Gastrocnemius medialis (tissue), 4 donors: ENCODE measurements at regions not wholly inside any gene's neighbourhood (a gene's known extent, or its start where the extent isn't known, plus 50 kb on each side); places are given as distances from the start of the nearest gene placed in this dataset.

Source experiments
- ATAC-seq, 2 donors: fragments of 150-250 bp; one replicate each; pipeline ENCODE4 v1.9.1; 2016
- DNase-seq, 2 donors: peaks; one replicate each; pipeline ENCODE4 v3.0.0-alpha.2; 2019
- H3K27ac ChIP-seq, 4 donors: fragments of 200-600 bp; sonication (generic); 1 replicate in 1 of 4; 2 replicates in 3 of 4; pipeline ENCODE4 v1.5.1; 2016 to 2018; ENCODE audit warnings: mild to moderate bottlenecking in 2 of 4, moderate library complexity in 1 of 4
- H3K27me3 ChIP-seq, 3 donors: fragments of 200-600 bp; sonication (generic) in 2 of 3; 1 replicate in 1 of 3; 2 replicates in 2 of 3; pipeline versions ENCODE4 v1.5.1 to v1.6.0; 2016 to 2019; ENCODE audit warnings: mild to moderate bottlenecking in 1 of 3, moderate library complexity in 1 of 3
- H3K36me3 ChIP-seq, 2 donors: fragments of 200-600 bp; sonication (generic) in 1 of 2; one replicate each; pipeline ENCODE4 v1.5.1; 2017 to 2018
- H3K4me1 ChIP-seq, 2 donors: fragments of 200-600 bp; sonication (generic) in 1 of 2; one replicate each; pipeline ENCODE4 v1.5.1; 2016 to 2017; ENCODE audit warnings: mild to moderate bottlenecking in 2 of 2
- H3K4me3 ChIP-seq, 4 donors: fragments of 200-600 bp; sonication (generic) in 3 of 4; 1 replicate in 1 of 4; 2 replicates in 3 of 4; pipeline ENCODE4 v1.5.1; 2016 to 2019; ENCODE audit warnings: mild to moderate bottlenecking in 2 of 4
- H3K9me3 ChIP-seq, 3 donors: fragments of 200-600 bp; sonication (generic) in 2 of 3; 1 replicate in 1 of 3; 2 replicates in 2 of 3; pipeline ENCODE4 v1.5.1; 2016 to 2019
- CTCF ChIP-seq, 5 experiments: fragments of 450-650 bp in 3 of 5; fragments of 200-600 bp in 2 of 5; sonication (generic) in 2 of 5; IDR thresholded peaks in 4 of 5; conservative IDR thresholded peaks in 1 of 5; 1 replicate in 4 of 5; 2 replicates in 1 of 5; pipeline ENCODE4 v1.5.1; 2016 to 2019; ENCODE audit warnings: antibody characterized with exemption in 5 of 5, mild to moderate bottlenecking in 3 of 5, moderate library complexity in 3 of 5
- POLR2A ChIP-seq, 2 donors: fragments of 450-650 bp; IDR thresholded peaks; one replicate each; pipeline ENCODE4 v1.6.1; 2017; ENCODE audit warnings: antibody characterized with exemption in 2 of 2, mild to moderate bottlenecking in 2 of 2, moderate library complexity in 2 of 2
- in situ Hi-C, 4 donors: fragments of 200-750 bp; cut with MboI; loops; one replicate each; pipeline versions ENCODE4 v1.15.0 to v1.8.0; 2017; ENCODE audit warnings: low sequenced_read_pairs in 4 of 4
- intact Hi-C: fragments of 100-400 bp; cut with DNase I; formaldehyde crosslinking; loops from one replicate; pipeline ENCODE4 v1.15.1; 2023; ENCODE audit warnings: low total_unique reads

DNA sequence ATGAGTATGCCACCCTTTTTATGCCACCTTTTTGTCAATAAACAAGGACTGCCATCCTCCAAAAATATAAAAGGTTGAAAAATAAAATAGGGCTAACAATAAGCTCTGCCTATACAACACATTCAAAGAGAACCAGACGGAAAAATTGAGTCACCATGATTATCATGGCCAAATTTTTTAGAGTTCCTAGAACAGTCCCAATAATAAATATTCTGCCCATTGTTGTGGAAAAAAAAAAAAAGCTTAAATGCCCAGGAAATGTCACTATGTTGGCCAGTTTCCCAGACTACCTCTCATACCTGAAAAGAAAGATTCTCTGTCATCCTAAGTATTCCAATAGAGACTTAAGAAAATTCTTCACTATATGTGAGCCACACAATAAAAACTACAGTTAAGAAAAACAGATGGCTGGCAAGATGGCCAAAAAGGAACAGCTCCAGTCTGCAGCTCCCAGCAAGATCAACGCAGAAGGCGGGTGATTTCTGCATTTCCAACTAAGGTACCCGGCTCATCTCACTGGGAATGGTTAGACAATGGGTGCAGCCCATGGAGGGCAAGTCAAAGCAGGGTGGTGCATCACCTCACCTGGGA lies 149.0 kb downstream of the TMEM161B start:
- Histone ChIP-seq H3K27me3 (no peaks in the 10 kb centered on the region), H3K9me3 (no peaks in the 10 kb centered on the region), H3K36me3 (no peaks in the 10 kb centered on the region), H3K4me1 (no peaks in the 10 kb centered on the region), H3K4me3 (no peak overlapping the region), H3K27ac (no peak overlapping the region)
- intact Hi-C loops: no loop called here
- TF ChIP-seq POLR2A (IDR thresholded peaks at IDR 0.05) (no peak), CTCF (IDR thresholded peaks at IDR 0.05 in 4 of 5, conservative IDR thresholded peaks at IDR 0.05 in 1 of 5) (no peak)
- ATAC-seq (no peak), DNase-seq (no peak)
- in situ Hi-C loops: no loop called here

DNA sequence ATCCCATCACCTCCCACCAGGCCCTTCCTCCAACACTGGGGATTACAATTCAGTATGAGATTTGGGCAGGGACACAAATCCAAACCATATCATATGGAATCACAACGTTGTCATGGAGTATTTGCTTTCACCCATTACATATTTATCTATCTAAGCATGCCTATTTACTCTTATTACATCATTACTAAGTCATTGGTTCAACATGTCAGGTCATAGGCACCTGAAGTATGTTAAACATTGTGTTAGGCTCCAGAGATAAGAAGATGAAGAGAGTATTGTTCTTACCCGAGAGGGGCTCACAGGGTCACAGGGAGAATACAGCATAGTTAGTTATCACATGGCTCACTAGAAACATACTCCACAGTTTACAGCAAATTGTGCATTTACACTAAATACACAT lies 150.5 kb downstream of the TMEM161B start:
- H3K27me3 ChIP-seq: no peaks in the 10 kb centered on the region

GRCh38 chr5:88117546-88117945 lies 151.1 kb downstream of the TMEM161B start:
- intact Hi-C loops: no loop called here
- Histone ChIP-seq H3K36me3 (no peaks in the 10 kb centered on the region), H3K27ac (no peak overlapping the region), H3K9me3 (no peaks in the 10 kb centered on the region), H3K4me1 (no peaks in the 10 kb centered on the region), H3K27me3 (no peaks in the 10 kb centered on the region), H3K4me3 (no peak overlapping the region)
- no peak for DNase-seq
- ATAC-seq: no peak
- no peak for TF ChIP-seq CTCF (IDR thresholded peaks at IDR 0.05 in 4 of 5, conservative IDR thresholded peaks at IDR 0.05 in 1 of 5)
- TF ChIP-seq POLR2A (IDR thresholded peaks at IDR 0.05): no peak
- in situ Hi-C loops: no loop called here

More for the DNA sequence above, 150.5 kb downstream of the TMEM161B start:
- no peaks in the 10 kb centered on the region for H3K9me3 ChIP-seq
- DNase-seq (no peak), ATAC-seq (no peak)
- intact Hi-C loops (no loop called here), in situ Hi-C loops (no loop called here)
- TF ChIP-seq POLR2A (IDR thresholded peaks at IDR 0.05) (no peak), CTCF (IDR thresholded peaks at IDR 0.05 in 4 of 5, conservative IDR thresholded peaks at IDR 0.05 in 1 of 5) (no peak)
- H3K36me3 ChIP-seq: no peaks in the 10 kb centered on the region
- H3K4me1 ChIP-seq: no peaks in the 10 kb centered on the region
- no peak overlapping the region for H3K4me3 ChIP-seq
- H3K27ac ChIP-seq: no peak overlapping the region

GRCh38 chr5:88116396-88116795 lies 152.2 kb downstream of the TMEM161B start:
- no peak for TF ChIP-seq CTCF (IDR thresholded peaks at IDR 0.05 in 4 of 5, conservative IDR thresholded peaks at IDR 0.05 in 1 of 5)
- TF ChIP-seq POLR2A (IDR thresholded peaks at IDR 0.05): no peak
- H3K27ac ChIP-seq: no peak overlapping the region
- H3K4me1 ChIP-seq: no peaks in the 10 kb centered on the region
- intact Hi-C loops: no loop called here
- no peak for ATAC-seq
- H3K27me3 ChIP-seq: no peaks in the 10 kb centered on the region
- H3K36me3 ChIP-seq: no peaks in the 10 kb centered on the region
- in situ Hi-C loops: no loop called here
- no peak overlapping the region for H3K4me3 ChIP-seq
- H3K9me3 ChIP-seq: no peaks in the 10 kb centered on the region
- DNase-seq: no peak

- Histone ChIP-seq H3K4me1 (no peaks in the 10 kb centered on the region), H3K27me3 (no peaks in the 10 kb centered on the region), H3K36me3 (no peaks in the 10 kb centered on the region), H3K27ac (no peak overlapping the region), H3K9me3 (no peaks in the 10 kb centered on the region), H3K4me3 (no peak overlapping the region)
- ATAC-seq: no peak
- no peak for DNase-seq
- TF ChIP-seq POLR2A (IDR thresholded peaks at IDR 0.05): no peak
- TF ChIP-seq CTCF (IDR thresholded peaks at IDR 0.05 in 4 of 5, conservative IDR thresholded peaks at IDR 0.05 in 1 of 5): no peak
- in situ Hi-C loops (no loop called here), intact Hi-C loops (no loop called here)
Observed at GRCh38 chr5:88115211-88115610, 153.4 kb downstream of the TMEM161B start.
